ENCODE measurements at regions not wholly inside any gene's neighbourhood (a gene's known extent, or its start where the extent isn't known, plus 50 kb on each side); places are given as distances from the start of the nearest gene placed in this dataset.

GRCh38 chr2:129439406-129440302 is 539.8 kb upstream of the RAB6C start:
- DNase-seq (ENCODE audit: low read depth) = no peak

- no peak for DNase-seq (ENCODE audit: low read depth)
These were observed 537.9 kb upstream of the RAB6C start for GRCh38 chr2:129441610-129442009.

- DNase-seq (ENCODE audit: low read depth) = no peak
These were observed 536.1 kb upstream of the RAB6C start for GRCh38 chr2:129443235-129443864.

- DNase-seq (ENCODE audit: low read depth) = no peak
These were observed 535.4 kb upstream of the RAB6C start for GRCh38 chr2:129443865-129444739.

GRCh38 chr2:129444751-129445150 is 534.7 kb upstream of the RAB6C start:
- no peak for DNase-seq (ENCODE audit: low read depth)

- DNase-seq (ENCODE audit: low read depth) = no peak
These were observed 522.8 kb upstream of the RAB6C start for GRCh38 chr2:129456691-129457090.

GRCh38 chr2:129457277-129457818 is 522.1 kb upstream of the RAB6C start:
- DNase-seq (ENCODE audit: low read depth) = no peak

GRCh38 chr2:129458006-129458405 is 521.5 kb upstream of the RAB6C start:
- DNase-seq (ENCODE audit: low read depth) = no peak

- no peak for DNase-seq (ENCODE audit: low read depth)
These were observed 521.0 kb upstream of the RAB6C start for GRCh38 chr2:129458436-129458835.

GRCh38 chr2:129459200-129459876 is 520.1 kb upstream of the RAB6C start:
- DNase-seq (ENCODE audit: low read depth) = no peak

GRCh38 chr2:129459881-129460280 is 519.6 kb upstream of the RAB6C start:
- DNase-seq (ENCODE audit: low read depth) = no peak

GRCh38 chr2:129460299-129461198 is 518.9 kb upstream of the RAB6C start:
- no peak for DNase-seq (ENCODE audit: low read depth)

GRCh38 chr2:129462349-129462748 is 517.1 kb upstream of the RAB6C start:
- DNase-seq (ENCODE audit: low read depth) = no peak

- no peak for DNase-seq (ENCODE audit: low read depth)
These were observed 516.5 kb upstream of the RAB6C start for GRCh38 chr2:129462967-129463366.

- no peak for DNase-seq (ENCODE audit: low read depth)
These were observed 515.4 kb upstream of the RAB6C start for GRCh38 chr2:129464036-129464435.

GRCh38 chr2:129464631-129465030 is 514.8 kb upstream of the RAB6C start:
- DNase-seq (ENCODE audit: low read depth) = no peak

- DNase-seq (ENCODE audit: low read depth) = no peak
These were observed 514.4 kb upstream of the RAB6C start for GRCh38 chr2:129465045-129465444.

- DNase-seq (ENCODE audit: low read depth) = no peak
These were observed 513.1 kb upstream of the RAB6C start for GRCh38 chr2:129466389-129466788.

- no peak for DNase-seq (ENCODE audit: low read depth)
These were observed 512.3 kb upstream of the RAB6C start for GRCh38 chr2:129467012-129467779.

GRCh38 chr2:129467941-129468340 is 511.5 kb upstream of the RAB6C start:
- DNase-seq (ENCODE audit: low read depth) = no peak
